ENCODE measurements at regions not wholly inside any gene's neighbourhood (a gene's known extent, or its start where the extent isn't known, plus 50 kb on each side); places are given as distances from the start of the nearest gene placed in this dataset.

DNA sequence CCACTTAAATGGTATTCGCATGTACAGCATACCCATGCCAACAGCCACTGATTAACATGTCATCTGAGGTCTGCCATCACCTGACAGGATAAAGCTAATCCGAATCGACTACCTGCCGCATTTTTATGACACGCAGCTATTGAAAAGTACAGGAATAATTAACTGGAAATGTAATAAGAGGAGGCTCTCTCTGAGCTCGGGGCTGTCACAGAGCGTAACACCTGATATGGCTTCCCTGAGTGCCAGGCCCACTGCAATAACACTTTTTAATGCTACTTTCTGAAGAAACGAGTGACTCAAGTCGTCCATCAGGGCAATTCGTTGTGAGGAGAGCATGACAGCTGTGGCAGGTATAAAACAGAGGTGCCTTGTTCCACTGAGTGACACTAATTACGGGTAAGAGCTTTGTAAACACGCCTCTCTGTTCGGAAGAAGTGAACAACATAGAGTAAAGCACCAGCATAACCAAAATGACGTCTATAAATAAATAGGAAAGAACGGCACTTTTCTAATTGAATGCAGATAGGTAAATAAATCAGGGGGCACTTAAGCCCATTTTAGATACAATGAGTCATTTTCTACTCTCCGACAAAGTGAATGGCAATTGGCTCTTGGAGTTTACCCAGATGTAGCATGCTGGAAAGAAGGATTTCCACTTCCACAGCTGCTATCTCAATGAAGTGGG is 56.5 kb upstream of the CREB5 start:
- H3K27me3 ChIP-seq (ENCODE audit: insufficient read depth, low read length, poor library complexity): peaks cover 4% of the 10 kb centered on the region
- no peaks in the 10 kb centered on the region for H3K4me1 ChIP-seq (ENCODE audit: insufficient read depth, low read length)
- H3K9ac ChIP-seq (ENCODE audit: low read depth, low read length): no peak overlapping the region
- TF ChIP-seq, protein P1, sequence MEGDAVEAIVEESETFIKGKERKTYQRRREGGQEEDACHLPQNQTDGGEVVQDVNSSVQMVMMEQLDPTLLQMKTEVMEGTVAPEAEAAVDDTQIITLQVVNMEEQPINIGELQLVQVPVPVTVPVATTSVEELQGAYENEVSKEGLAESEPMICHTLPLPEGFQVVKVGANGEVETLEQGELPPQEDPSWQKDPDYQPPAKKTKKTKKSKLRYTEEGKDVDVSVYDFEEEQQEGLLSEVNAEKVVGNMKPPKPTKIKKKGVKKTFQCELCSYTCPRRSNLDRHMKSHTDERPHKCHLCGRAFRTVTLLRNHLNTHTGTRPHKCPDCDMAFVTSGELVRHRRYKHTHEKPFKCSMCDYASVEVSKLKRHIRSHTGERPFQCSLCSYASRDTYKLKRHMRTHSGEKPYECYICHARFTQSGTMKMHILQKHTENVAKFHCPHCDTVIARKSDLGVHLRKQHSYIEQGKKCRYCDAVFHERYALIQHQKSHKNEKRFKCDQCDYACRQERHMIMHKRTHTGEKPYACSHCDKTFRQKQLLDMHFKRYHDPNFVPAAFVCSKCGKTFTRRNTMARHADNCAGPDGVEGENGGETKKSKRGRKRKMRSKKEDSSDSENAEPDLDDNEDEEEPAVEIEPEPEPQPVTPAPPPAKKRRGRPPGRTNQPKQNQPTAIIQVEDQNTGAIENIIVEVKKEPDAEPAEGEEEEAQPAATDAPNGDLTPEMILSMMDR (IDR thresholded peaks at IDR 0.05; ENCODE audit: borderline replicate concordance, extremely low read depth, low read length, poor library complexity, severe bottlenecking): no peak
- TF ChIP-seq EZH2 (IDR thresholded peaks at IDR 0.05; ENCODE audit: borderline replicate concordance, low read depth, low read length, severe bottlenecking): no peak
- ATAC-seq (ENCODE audit: insufficient read depth, low read depth): no peak
- DNase-seq: no peak
- H3K27ac ChIP-seq (ENCODE audit: low read length): no peak overlapping the region
- H4K20me1 ChIP-seq (ENCODE audit: insufficient read depth, low read length): no peaks in the 10 kb centered on the region
- H3K36me3 ChIP-seq (ENCODE audit: insufficient read depth, low read length): no peaks in the 10 kb centered on the region
- H3K4me2 ChIP-seq (ENCODE audit: insufficient read depth, low read length): no peak overlapping the region
- H3K9me3 ChIP-seq (ENCODE audit: insufficient read depth, low read length, severe bottlenecking): no peaks in the 10 kb centered on the region
- H2AFZ ChIP-seq (ENCODE audit: low read depth, low read length): no peak overlapping the region
- no peak overlapping the region for H3K4me3 ChIP-seq (ENCODE audit: low read depth in 1 of 2, low read length in 2 of 2)
- H3K79me2 ChIP-seq (ENCODE audit: insufficient read depth, low read length): no peaks in the 10 kb centered on the region

DNA sequence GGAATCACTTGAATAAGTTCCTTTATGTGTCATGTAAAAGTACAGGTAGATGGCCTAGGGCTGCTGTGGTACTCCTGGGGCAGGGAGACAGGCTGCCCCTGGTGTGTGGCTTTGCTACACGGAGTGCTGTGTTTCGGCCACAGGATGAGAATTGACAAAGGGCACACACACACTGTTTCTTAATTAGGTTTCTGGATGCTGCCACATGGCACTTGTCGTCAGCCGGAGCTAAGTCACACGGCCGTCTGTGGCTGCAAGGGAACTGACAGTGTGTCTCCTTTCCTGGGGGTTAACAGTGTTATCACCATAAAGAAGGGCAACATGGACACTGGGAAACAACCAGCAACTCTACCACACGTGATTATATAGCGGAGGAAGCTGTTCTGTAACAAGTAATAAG is 55.7 kb upstream of the CREB5 start:
- Histone ChIP-seq H3K36me3 (ENCODE audit: insufficient read depth, low read length) (no peaks in the 10 kb centered on the region), H3K27me3 (ENCODE audit: insufficient read depth, low read length, poor library complexity) (peaks cover 4% of the 10 kb centered on the region), H2AFZ (ENCODE audit: low read depth, low read length) (no peak overlapping the region), H3K9me3 (ENCODE audit: insufficient read depth, low read length, severe bottlenecking) (no peaks in the 10 kb centered on the region), H3K4me2 (ENCODE audit: insufficient read depth, low read length) (no peak overlapping the region), H3K27ac (ENCODE audit: low read length) (no peak overlapping the region), H3K79me2 (ENCODE audit: insufficient read depth, low read length) (no peaks in the 10 kb centered on the region), H3K4me3 (ENCODE audit: low read depth in 1 of 2, low read length in 2 of 2) (no peak overlapping the region), H3K4me1 (ENCODE audit: insufficient read depth, low read length) (no peaks in the 10 kb centered on the region), H3K9ac (ENCODE audit: low read depth, low read length) (no peak overlapping the region), H4K20me1 (ENCODE audit: insufficient read depth, low read length) (no peaks in the 10 kb centered on the region)
- DNase-seq (no peak), ATAC-seq (ENCODE audit: insufficient read depth, low read depth) (no peak)
- TF ChIP-seq EZH2 (IDR thresholded peaks at IDR 0.05; ENCODE audit: borderline replicate concordance, low read depth, low read length, severe bottlenecking): no peak
- TF ChIP-seq, protein P1 (IDR thresholded peaks at IDR 0.05; ENCODE audit: borderline replicate concordance, extremely low read depth, low read length, poor library complexity, severe bottlenecking): no peak

DNA sequence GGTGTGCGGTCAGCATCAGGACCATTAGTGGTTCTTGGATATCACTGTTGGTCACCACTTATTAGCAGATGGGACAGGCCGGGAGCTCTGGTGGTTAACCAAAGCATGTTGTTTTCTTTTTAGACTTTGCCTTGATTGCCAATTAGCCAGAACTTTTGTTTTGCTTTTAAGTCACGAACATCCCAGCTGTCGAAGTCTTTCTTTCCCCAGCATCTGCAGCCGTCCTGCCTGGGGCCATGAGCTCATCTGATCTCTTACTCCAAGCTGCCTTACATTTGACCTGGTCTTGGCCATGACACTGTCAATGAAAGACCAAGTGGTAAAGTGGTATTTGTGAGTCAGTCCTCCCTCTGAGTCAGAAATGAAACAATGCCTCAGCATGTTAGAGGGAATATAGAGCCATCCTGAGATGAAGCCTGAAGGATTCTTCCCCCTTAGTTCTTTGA is 53.9 kb upstream of the CREB5 start:
- TF ChIP-seq, protein P1 (IDR thresholded peaks at IDR 0.05; ENCODE audit: borderline replicate concordance, extremely low read depth, low read length, poor library complexity, severe bottlenecking): no peak
- no peak for TF ChIP-seq EZH2 (IDR thresholded peaks at IDR 0.05; ENCODE audit: borderline replicate concordance, low read depth, low read length, severe bottlenecking)
- Histone ChIP-seq H3K4me2 (ENCODE audit: insufficient read depth, low read length) (no peak overlapping the region), H3K4me1 (ENCODE audit: insufficient read depth, low read length) (no peaks in the 10 kb centered on the region; the same call in 1 of the 2 replicates), H3K36me3 (ENCODE audit: insufficient read depth, low read length) (no peaks in the 10 kb centered on the region), H3K9me3 (ENCODE audit: insufficient read depth, low read length, severe bottlenecking) (no peaks in the 10 kb centered on the region), H3K27me3 (ENCODE audit: insufficient read depth, low read length, poor library complexity) (peaks cover 4% of the 10 kb centered on the region), H4K20me1 (ENCODE audit: insufficient read depth, low read length) (no peaks in the 10 kb centered on the region), H2AFZ (ENCODE audit: low read depth, low read length) (no peak overlapping the region), H3K27ac (ENCODE audit: low read length) (no peak overlapping the region), H3K79me2 (ENCODE audit: insufficient read depth, low read length) (no peaks in the 10 kb centered on the region), H3K9ac (ENCODE audit: low read depth, low read length) (no peak overlapping the region), H3K4me3 (ENCODE audit: low read depth in 1 of 2, low read length in 2 of 2) (no peak overlapping the region)
- DNase-seq (no peak), ATAC-seq (ENCODE audit: insufficient read depth, low read depth) (no peak)

Data from DND-41 (cell line).